ENCODE measurements at regions not wholly inside any gene's neighbourhood (a gene's known extent, or its start where the extent isn't known, plus 50 kb on each side); places are given as distances from the start of the nearest gene placed in this dataset.

DNA sequence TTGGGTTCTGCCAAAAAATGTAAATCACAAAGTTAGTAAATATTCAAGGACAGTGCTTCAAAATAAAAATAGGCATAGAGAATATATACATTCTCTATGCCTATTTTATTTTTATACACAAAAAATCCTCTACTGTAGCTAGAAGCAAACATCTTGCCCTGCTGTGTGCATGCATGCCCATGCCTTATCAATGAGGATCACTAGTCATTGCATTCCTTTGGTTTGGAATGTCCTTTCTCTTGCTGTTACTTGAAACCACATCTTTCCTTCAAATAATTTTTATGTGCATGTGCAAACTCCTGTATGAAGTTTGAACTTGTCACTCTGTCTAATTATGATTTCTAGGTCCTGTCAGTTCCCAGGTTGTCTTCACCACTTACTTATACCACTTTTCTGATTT, 278.9 kb upstream of the IZUMO3 start:
- Histone ChIP-seq H3K36me3 (ENCODE audit: control insufficient read depth in 2 of 2, extremely low read depth in 1 of 2, insufficient read depth in 2 of 2, low read length in 2 of 2) (no peaks in the 10 kb centered on the region), H3K9me3 (ENCODE audit: control insufficient read depth, low read depth, low read length) (no peaks in the 10 kb centered on the region), H3K27me3 (ENCODE audit: control insufficient read depth, extremely low read depth, insufficient read depth, low read length) (no peaks in the 10 kb centered on the region), H3K9ac (ENCODE audit: control insufficient read depth, extremely low read depth, insufficient read depth, low read length) (no peak overlapping the region), H3K4me1 (ENCODE audit: control insufficient read depth, extremely low read depth, insufficient read depth, low read length) (no peaks in the 10 kb centered on the region), H3K4me2 (ENCODE audit: control insufficient read depth, extremely low read depth, insufficient read depth, low read depth, low read length) (no peak overlapping the region), H2AFZ (ENCODE audit: control insufficient read depth, low read length) (no peak overlapping the region), H3K4me3 (ENCODE audit: control insufficient read depth in 2 of 3, extremely low read depth in 1 of 3, insufficient read depth in 2 of 3, low read depth in 1 of 3, low read length in 3 of 3) (no peak overlapping the region), H4K20me1 (ENCODE audit: control insufficient read depth, extremely low read depth, insufficient read depth, low read length) (no peaks in the 10 kb centered on the region), H3K79me2 (ENCODE audit: control insufficient read depth, insufficient read depth, low read length) (no peaks in the 10 kb centered on the region), H3K9me1 (ENCODE audit: control insufficient read depth, extremely low read depth, insufficient read depth, low read length) (no peaks in the 10 kb centered on the region), H3K27ac (ENCODE audit: control insufficient read depth, insufficient read depth, low read length) (no peak overlapping the region)
- dilution Hi-C loops (cut with MboI; ENCODE audit: extremely low pct_ligation_motif_present, low sequenced_read_pairs), result no loop called here
- FAIRE-seq, result no peak
- DNase-seq (ENCODE audit: low read depth, low spot score), result no peak
- TF ChIP-seq, protein P1, sequence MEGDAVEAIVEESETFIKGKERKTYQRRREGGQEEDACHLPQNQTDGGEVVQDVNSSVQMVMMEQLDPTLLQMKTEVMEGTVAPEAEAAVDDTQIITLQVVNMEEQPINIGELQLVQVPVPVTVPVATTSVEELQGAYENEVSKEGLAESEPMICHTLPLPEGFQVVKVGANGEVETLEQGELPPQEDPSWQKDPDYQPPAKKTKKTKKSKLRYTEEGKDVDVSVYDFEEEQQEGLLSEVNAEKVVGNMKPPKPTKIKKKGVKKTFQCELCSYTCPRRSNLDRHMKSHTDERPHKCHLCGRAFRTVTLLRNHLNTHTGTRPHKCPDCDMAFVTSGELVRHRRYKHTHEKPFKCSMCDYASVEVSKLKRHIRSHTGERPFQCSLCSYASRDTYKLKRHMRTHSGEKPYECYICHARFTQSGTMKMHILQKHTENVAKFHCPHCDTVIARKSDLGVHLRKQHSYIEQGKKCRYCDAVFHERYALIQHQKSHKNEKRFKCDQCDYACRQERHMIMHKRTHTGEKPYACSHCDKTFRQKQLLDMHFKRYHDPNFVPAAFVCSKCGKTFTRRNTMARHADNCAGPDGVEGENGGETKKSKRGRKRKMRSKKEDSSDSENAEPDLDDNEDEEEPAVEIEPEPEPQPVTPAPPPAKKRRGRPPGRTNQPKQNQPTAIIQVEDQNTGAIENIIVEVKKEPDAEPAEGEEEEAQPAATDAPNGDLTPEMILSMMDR (optimal IDR thresholded peaks at IDR 0.05 in 1 of 3, IDR thresholded peaks at IDR 0.05 in 1 of 3, conservative IDR thresholded peaks at IDR 0.05 in 1 of 3; ENCODE audit: extremely low read depth in 1 of 3, insufficient read depth in 2 of 3, low read length in 3 of 3), result no peak

DNA sequence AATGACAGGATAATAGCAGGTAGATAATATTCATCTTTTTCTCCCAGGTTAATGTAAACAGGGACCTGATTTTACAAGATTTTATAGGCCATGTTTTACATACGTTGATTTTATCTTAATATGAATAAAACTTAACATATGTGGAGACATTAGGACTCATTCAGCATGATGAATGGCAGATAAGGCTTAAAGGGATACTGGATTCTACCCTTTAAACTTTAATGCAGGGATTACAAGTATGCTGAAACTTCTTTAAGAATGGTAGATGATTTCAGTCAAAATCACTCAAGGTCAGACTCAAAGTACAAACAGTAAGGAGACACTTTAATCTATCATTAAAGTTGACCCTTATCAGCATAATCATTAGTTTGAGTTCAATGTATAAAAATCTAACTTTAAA, 274.5 kb upstream of the IZUMO3 start:
- H3K9ac ChIP-seq (ENCODE audit: control insufficient read depth, extremely low read depth, insufficient read depth, low read length), result no peak overlapping the region
- dilution Hi-C loops (cut with MboI; ENCODE audit: extremely low pct_ligation_motif_present, low sequenced_read_pairs), result no loop called here
- FAIRE-seq, result no peak

More for the DNA sequence above, 274.5 kb upstream of the IZUMO3 start:
- Histone ChIP-seq H3K9me3 (ENCODE audit: control insufficient read depth, low read depth, low read length) (no peaks in the 10 kb centered on the region), H2AFZ (ENCODE audit: control insufficient read depth, low read length) (no peak overlapping the region), H3K4me2 (ENCODE audit: control insufficient read depth, extremely low read depth, insufficient read depth, low read depth, low read length) (no peak overlapping the region), H3K4me1 (ENCODE audit: control insufficient read depth, extremely low read depth, insufficient read depth, low read length) (no peaks in the 10 kb centered on the region), H3K79me2 (ENCODE audit: control insufficient read depth, insufficient read depth, low read length) (no peaks in the 10 kb centered on the region), H3K36me3 (ENCODE audit: control insufficient read depth in 2 of 2, extremely low read depth in 1 of 2, insufficient read depth in 2 of 2, low read length in 2 of 2) (no peaks in the 10 kb centered on the region), H3K9me1 (ENCODE audit: control insufficient read depth, extremely low read depth, insufficient read depth, low read length) (no peaks in the 10 kb centered on the region), H3K4me3 (ENCODE audit: control insufficient read depth in 2 of 3, extremely low read depth in 1 of 3, insufficient read depth in 2 of 3, low read depth in 1 of 3, low read length in 3 of 3) (no peak overlapping the region), H4K20me1 (ENCODE audit: control insufficient read depth, extremely low read depth, insufficient read depth, low read length) (no peaks in the 10 kb centered on the region), H3K27me3 (ENCODE audit: control insufficient read depth, extremely low read depth, insufficient read depth, low read length) (no peaks in the 10 kb centered on the region), H3K27ac (ENCODE audit: control insufficient read depth, insufficient read depth, low read length) (no peak overlapping the region)
- no peak for DNase-seq (ENCODE audit: low read depth, low spot score)
- TF ChIP-seq, protein P1 (optimal IDR thresholded peaks at IDR 0.05 in 1 of 3, IDR thresholded peaks at IDR 0.05 in 1 of 3, conservative IDR thresholded peaks at IDR 0.05 in 1 of 3; ENCODE audit: extremely low read depth in 1 of 3, insufficient read depth in 2 of 3, low read length in 3 of 3), result no peak
- no peak for TF ChIP-seq EZH2 (IDR thresholded peaks at IDR 0.05; ENCODE audit: low read length)
